NCI-H82 treated with DMSO at 0.1 percent for 48 hours (cell line): ENCODE measurements at regions not wholly inside any gene's neighbourhood (a gene's known extent, or its start where the extent isn't known, plus 50 kb on each side); places are given as distances from the start of the nearest gene placed in this dataset.
"Not testable (repeated sequence)": the region's sequence is repeated elsewhere in the genome, so short reads cannot be mapped to it uniquely, and the experiment has no call there.

Source experiments
- DNase-seq: peaks from one replicate; lab custom pipeline; 2025; ENCODE audit not compliant: unreplicated experiment; lab: John Stamatoyannopoulos, UW

- DNase-seq = no peak
Observed at GRCh38 chr16:6751191-6751590, 581.5 kb upstream of the RBFOX1 start.

DNA sequence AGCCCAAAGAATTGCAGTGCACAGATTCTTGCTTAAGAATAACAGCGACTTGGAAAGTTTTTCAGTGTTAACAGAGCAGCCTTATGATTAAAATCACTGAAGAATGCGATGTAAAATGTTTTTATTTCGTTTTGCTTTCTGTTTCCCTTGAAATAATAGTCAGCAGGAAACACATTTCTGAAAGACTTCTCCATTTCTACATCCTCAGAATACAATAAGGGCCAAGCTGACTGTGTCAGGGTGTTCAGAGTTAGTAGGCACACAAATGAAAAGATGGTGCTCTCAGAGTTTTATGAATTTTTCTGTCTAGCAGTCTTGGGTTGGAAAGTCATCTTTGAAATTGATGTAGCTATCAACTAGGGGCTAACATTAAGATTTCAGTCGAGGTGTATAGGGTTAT, 582.9 kb upstream of the RBFOX1 start:
- no peak for DNase-seq

DNA sequence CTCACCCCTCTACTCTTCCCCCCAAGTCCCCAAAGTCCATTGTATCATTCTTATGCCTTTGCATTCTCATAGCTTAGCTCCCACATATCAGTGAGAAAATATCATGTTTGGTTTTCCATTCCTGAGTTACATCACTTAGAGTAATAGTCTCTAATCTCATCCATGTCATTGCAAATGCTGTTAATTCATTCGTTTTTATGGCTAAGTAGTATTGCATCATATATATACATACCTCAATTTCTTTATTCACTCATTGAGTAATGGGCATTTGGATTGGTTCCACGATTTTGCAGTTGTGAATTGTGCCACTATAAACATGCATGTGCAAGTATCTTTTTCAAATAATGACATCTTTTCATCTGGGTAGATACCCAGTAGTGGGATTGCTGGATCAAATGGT, 596.3 kb upstream of the RBFOX1 start:
- not testable (repeated sequence) for DNase-seq

DNA sequence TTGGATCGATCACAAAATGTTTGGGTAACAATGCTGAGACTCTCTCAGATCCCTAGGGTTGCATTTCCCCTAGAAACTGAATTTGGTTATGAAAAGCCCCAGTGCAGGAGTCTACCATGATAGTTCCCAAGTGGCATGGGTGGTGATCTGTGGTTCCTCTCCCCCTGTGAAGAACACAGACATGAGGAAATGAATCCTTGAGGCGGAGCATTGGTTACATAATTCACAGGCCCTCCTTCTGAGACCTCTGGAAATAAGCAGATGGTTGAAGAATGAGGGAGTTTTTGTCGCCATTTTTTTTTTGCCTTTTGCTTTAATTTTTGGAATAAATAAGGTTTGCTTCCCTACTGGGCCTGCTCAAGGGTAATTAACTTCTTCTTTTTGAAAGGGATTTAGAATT, 597.0 kb upstream of the RBFOX1 start:
- DNase-seq = no peak

DNA sequence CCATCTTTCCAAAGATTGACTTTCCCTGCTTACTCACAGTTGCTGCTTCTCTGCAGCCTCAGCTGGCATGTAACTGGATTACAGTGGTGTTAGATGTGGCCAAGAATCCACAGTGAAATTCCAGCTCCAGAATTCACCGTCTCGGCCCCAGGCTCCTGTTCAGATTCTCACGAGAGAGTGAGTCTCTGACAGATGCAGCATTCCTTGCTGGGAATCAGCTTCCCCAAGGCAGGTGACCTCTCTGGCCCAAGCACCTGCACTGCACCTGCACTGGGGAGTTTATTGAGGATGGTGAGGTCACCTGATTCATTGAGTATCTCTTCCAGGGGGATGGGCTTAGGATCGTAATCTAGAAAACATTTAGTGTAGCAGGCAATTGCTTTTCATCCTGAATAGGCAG, 600.5 kb upstream of the RBFOX1 start:
- DNase-seq = peak; percentile 9

DNA sequence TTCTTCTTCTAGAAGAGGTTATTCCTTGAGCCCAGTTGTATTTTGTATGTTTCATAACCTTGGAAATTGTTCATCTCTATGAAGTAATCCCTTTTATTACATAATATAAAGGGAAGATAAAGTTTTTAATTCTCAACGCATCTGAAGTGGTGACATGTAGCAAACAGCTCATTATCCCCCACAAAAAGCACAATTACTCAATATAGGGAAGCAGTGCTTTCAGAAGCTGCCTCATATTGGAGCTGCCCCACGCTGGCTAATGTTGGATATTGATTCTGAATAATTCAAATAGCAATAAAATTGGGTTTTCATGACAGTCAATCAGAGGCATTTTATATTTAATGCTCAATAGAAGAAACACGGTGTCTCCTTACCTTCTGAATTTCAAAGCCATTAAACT, 604.3 kb upstream of the RBFOX1 start:
- DNase-seq = no peak

GRCh38 chr16:6726621-6727020, 606.0 kb upstream of the RBFOX1 start:
- DNase-seq = no peak

- DNase-seq = peak; percentile 72
Observed at GRCh38 chr16:6725634-6726331, 606.9 kb upstream of the RBFOX1 start.

- not testable (repeated sequence) for DNase-seq
Observed at GRCh38 chr16:6725206-6725605, 607.4 kb upstream of the RBFOX1 start.

DNA sequence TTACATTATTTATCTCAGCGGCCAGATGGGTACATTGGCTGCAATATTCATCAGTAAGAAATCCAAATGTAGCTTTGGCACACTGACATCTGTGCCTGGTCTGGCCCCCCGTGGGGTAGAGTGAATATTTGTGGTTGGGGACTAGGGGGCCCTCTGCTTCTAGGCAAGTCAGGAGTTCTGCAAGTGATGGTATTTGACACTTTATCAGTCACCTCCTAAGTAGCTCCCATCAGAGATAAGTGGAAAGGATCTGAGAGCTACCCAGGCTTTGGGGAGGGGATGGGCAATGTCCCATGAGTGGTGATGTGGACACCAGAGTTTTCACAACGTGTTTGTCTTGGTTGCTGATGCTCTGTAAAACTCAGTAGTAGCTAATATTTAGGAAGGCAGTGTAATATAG, 609.9 kb upstream of the RBFOX1 start:
- no peak for DNase-seq

GRCh38 chr16:6714510-6714909, 618.1 kb upstream of the RBFOX1 start:
- DNase-seq = no peak

DNA sequence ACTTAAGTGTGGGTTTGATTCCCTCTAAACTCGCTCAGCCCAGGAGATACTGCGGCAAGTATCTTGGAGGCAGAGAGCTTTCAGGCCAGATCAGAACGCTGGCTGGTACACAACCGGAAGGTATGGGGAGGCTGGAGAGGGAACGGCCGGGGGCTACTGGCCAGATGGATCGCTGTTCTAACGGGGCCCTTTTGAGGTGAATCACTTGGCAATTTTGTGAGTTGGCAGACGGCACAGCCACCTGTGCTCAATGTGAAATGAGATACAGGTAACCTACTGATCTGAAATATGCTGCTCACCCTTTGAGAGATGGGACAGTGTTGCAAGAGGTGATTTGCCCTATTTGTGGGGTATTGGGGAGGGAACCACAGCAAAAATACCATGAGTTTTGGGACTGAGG, 622.9 kb upstream of the RBFOX1 start:
- DNase-seq = no peak

DNA sequence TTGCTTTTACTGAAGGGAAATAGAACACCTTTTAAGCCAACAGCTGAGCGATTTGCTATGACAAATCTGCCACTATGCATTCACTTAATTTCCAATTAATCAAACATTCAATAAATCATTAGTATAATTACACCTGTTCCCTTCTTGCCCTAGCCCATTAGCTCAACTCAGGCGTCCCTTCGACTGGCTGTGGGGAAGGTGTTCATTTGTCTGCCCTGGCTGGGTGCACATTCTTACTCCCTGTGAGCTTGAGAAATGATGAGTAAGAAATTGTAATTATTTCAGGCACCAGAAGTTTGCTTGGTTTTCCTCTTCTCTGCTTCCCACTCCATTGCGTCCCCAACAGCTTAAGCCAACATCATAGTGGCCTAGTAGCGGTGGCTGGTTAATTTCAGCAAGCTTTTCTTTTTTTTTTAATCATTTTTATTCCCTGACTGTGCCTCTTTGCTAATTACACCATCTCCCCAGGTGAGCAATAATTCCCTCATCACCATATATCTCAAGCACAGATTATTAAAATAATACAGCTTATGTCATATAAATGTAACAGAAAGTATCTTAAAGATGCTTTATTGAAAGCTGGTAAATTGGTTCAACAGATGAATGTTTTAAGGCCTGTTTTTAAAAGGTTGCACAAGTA, 623.9 kb upstream of the RBFOX1 start:
- DNase-seq = no peak

GRCh38 chr16:6704306-6704930, 628.2 kb upstream of the RBFOX1 start:
- no peak for DNase-seq

- DNase-seq = no peak
Observed at GRCh38 chr16:6701096-6701495, 631.5 kb upstream of the RBFOX1 start.

- no peak for DNase-seq
Observed at GRCh38 chr16:6698548-6698947, 634.1 kb upstream of the RBFOX1 start.

- DNase-seq = no peak
Observed at GRCh38 chr16:6695666-6696065, 637.0 kb upstream of the RBFOX1 start.

GRCh38 chr16:6694636-6695035, 638.0 kb upstream of the RBFOX1 start:
- DNase-seq = no peak

DNA sequence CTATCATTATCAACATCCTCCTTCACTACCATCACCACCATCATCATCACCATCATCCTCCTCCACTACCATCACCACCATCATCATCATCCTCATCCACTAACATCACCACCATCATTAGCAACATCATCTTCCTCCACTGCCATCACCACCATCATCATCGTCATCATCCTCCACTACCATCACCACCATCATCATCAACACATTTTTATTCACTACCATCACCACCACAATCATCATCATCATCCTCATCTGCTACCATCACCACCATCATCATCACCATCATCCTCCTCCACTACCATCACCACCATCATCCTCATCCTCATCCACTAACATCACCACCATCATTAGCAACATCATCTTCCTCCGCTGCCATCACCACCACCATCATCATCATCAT, 639.2 kb upstream of the RBFOX1 start:
- not testable (repeated sequence) for DNase-seq

DNA sequence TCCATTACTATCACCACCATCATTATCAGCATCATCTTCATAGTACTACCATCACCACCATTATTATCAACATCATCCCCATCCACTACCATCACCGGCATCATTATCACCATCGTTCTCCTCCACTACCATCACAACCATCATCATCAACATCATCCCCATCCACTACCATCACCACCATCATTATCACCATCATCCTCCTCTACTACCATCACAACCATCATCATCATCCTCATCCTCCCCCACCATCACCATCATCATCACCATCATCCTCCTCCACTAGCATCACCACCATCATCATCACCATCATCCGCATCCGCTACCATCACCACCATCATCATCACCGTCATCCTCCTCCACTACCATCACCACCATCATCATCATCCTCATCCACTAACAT, 639.8 kb upstream of the RBFOX1 start:
- no peak for DNase-seq

- DNase-seq = no peak
Observed at GRCh38 chr16:6690741-6691140, 641.9 kb upstream of the RBFOX1 start.

DNA sequence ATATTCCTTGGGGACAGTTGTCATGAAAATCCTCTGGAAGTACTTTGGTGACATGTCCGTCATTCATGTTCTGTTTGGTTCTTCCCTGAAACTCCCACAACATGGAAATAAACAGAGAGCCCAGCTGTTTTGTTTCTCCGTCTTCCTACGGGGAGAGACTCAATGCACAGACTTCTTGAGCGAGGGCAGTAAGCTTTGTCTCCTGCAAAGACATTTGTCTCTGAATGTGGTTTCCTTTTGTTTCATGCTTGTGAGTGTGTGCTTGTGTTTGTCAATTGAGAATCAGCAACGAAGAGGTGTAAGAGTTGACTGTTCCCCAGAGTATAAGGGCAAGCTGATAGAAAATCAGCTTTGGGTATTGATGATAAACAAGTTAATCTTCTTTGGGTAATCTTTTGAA, 643.0 kb upstream of the RBFOX1 start:
- DNase-seq = peak; percentile 14
